BLaER1 treated with 17β-estradiol and CSF1 and Interleukin-3, amounts not matched to agents 10 nM and 100 nM (cell line): ENCODE measurements at regions not wholly inside any gene's neighbourhood (a gene's known extent, or its start where the extent isn't known, plus 50 kb on each side); places are given as distances from the start of the nearest gene placed in this dataset.

Experiments
- H3K27ac ChIP-seq, 11 experiments: shearing (Covaris generic); formaldehyde crosslinking; 2 replicates each; pipeline ENCODE4 v1.8.1; 2022
- H3K27me3 ChIP-seq, 11 experiments: shearing (Covaris generic); formaldehyde crosslinking; 2 replicates each; pipeline ENCODE4 v1.8.1; 2022
- H3K36me3 ChIP-seq, 11 experiments: shearing (Covaris generic); formaldehyde crosslinking; 2 replicates each; pipeline ENCODE4 v1.8.1; 2022
- H3K4me1 ChIP-seq, 10 experiments: shearing (Covaris generic); formaldehyde crosslinking; 2 replicates each; pipeline ENCODE4 v1.8.1; 2022
- H3K4me2 ChIP-seq, 11 experiments: shearing (Covaris generic); formaldehyde crosslinking; 2 replicates each; pipeline ENCODE4 v1.8.1; 2022
- H3K4me3 ChIP-seq, 10 experiments: shearing (Covaris generic); formaldehyde crosslinking; 2 replicates each; pipeline ENCODE4 v1.8.1; 2022
- H3K9ac ChIP-seq, 11 experiments: shearing (Covaris generic); formaldehyde crosslinking; 2 replicates each; pipeline ENCODE4 v1.8.1; 2022
- H3K9me3 ChIP-seq, 11 experiments: shearing (Covaris generic); formaldehyde crosslinking; replicated peaks in 1 of 11; 2 replicates each; pipeline ENCODE4 v1.8.1; 2022
- H4K20me1 ChIP-seq, 11 experiments: shearing (Covaris generic); formaldehyde crosslinking; 2 replicates each; pipeline ENCODE4 v1.8.1; 2022
- Cebpa-rat ChIP-seq, 11 experiments: shearing (Covaris generic); IDR thresholded peaks; 2 replicates each; pipeline ENCODE4 v1.8.1; 2022

- no peak for TF ChIP-seq Cebpa-rat (IDR thresholded peaks at IDR 0.05)
- H3K9ac ChIP-seq = no peak overlapping the region
Observed at GRCh38 chr20:11429889-11430519, 487.7 kb upstream of the BTBD3 start.

GRCh38 chr20:11430652-11431051, 487.0 kb upstream of the BTBD3 start:
- no peaks in the 10 kb centered on the region for H3K27me3 ChIP-seq
- H3K4me3 ChIP-seq = no peak overlapping the region
- no peak overlapping the region for H3K4me2 ChIP-seq
- H3K4me1 ChIP-seq = no peaks in the 10 kb centered on the region
- TF ChIP-seq Cebpa-rat (IDR thresholded peaks at IDR 0.05) = no peak
- H3K36me3 ChIP-seq = no peaks in the 10 kb centered on the region
- no peak overlapping the region for H3K9ac ChIP-seq
- H4K20me1 ChIP-seq = no peaks in the 10 kb centered on the region
- H3K27ac ChIP-seq = no peak overlapping the region
- H3K9me3 ChIP-seq = peaks cover 11 to 19% (median 14%) of the 10 kb centered on the region in 11 experiments

More at GRCh38 chr20:11429889-11430519, 487.7 kb upstream of the BTBD3 start:
- Histone ChIP-seq H3K4me2 (no peak overlapping the region), H4K20me1 (no peaks in the 10 kb centered on the region), H3K4me3 (no peak overlapping the region), H3K27me3 (no peaks in the 10 kb centered on the region), H3K9me3 (peaks cover 5 to 13% (median 8%) of the 10 kb centered on the region in 11 experiments), H3K36me3 (no peaks in the 10 kb centered on the region), H3K4me1 (no peaks in the 10 kb centered on the region), H3K27ac (no peak overlapping the region)

GRCh38 chr20:11431621-11432020, 486.1 kb upstream of the BTBD3 start:
- no peak overlapping the region for H3K27ac ChIP-seq
- H3K4me2 ChIP-seq = no peak overlapping the region
- TF ChIP-seq Cebpa-rat (IDR thresholded peaks at IDR 0.05) = no peak
- peaks cover 18 to 29% (median 23%) of the 10 kb centered on the region in 11 experiments for H3K9me3 ChIP-seq
- no peak overlapping the region for H3K9ac ChIP-seq
- no peaks in the 10 kb centered on the region for H3K27me3 ChIP-seq
- H3K4me3 ChIP-seq = no peak overlapping the region
- H3K36me3 ChIP-seq = no peaks in the 10 kb centered on the region
- H4K20me1 ChIP-seq = no peaks in the 10 kb centered on the region
- H3K4me1 ChIP-seq = peaks cover 0 to 6% (median 0%) of the 10 kb centered on the region in 10 experiments; a peak in 2 of 20 replicates

GRCh38 chr20:11432407-11432806, 485.3 kb upstream of the BTBD3 start:
- no peak for TF ChIP-seq Cebpa-rat (IDR thresholded peaks at IDR 0.05)

GRCh38 chr20:11436113-11436905, 481.4 kb upstream of the BTBD3 start:
- Histone ChIP-seq H3K9ac (no peak overlapping the region), H3K4me3 (no peak overlapping the region), H3K4me2 (0 out of 22 replicates have a peak overlapping the region, but pooled peaks of 1 of the 11 experiments have one; percentile 14), H3K27me3 (no peaks in the 10 kb centered on the region), H3K27ac (no peak overlapping the region), H3K9me3 (peaks cover 26 to 41% (median 34%) of the 10 kb centered on the region in 11 experiments), H4K20me1 (no peaks in the 10 kb centered on the region), H3K4me1 (peaks cover 0 to 11% (median 0%) of the 10 kb centered on the region in 10 experiments; a peak in 2 of 20 replicates), H3K36me3 (no peaks in the 10 kb centered on the region)
- TF ChIP-seq Cebpa-rat (IDR thresholded peaks at IDR 0.05) = no peak

More at GRCh38 chr20:11432407-11432806, 485.3 kb upstream of the BTBD3 start:
- peaks cover 23 to 37% (median 31%) of the 10 kb centered on the region in 11 experiments for H3K9me3 ChIP-seq
- H3K4me3 ChIP-seq = no peak overlapping the region
- H3K4me2 ChIP-seq = no peak overlapping the region
- no peaks in the 10 kb centered on the region for H3K27me3 ChIP-seq
- no peak overlapping the region for H3K9ac ChIP-seq
- no peaks in the 10 kb centered on the region for H4K20me1 ChIP-seq
- H3K4me1 ChIP-seq = peaks cover 0 to 11% (median 0%) of the 10 kb centered on the region in 10 experiments; a peak in 2 of 20 replicates
- H3K27ac ChIP-seq = no peak overlapping the region
- no peaks in the 10 kb centered on the region for H3K36me3 ChIP-seq

- H3K27me3 ChIP-seq = no peaks in the 10 kb centered on the region
- H3K4me1 ChIP-seq = peaks cover 0 to 11% (median 0%) of the 10 kb centered on the region in 10 experiments; a peak in 2 of 20 replicates
- TF ChIP-seq Cebpa-rat (IDR thresholded peaks at IDR 0.05) = no peak
- no peak overlapping the region for H3K4me3 ChIP-seq
- H3K27ac ChIP-seq = no peak overlapping the region
- H3K9me3 ChIP-seq = peaks cover 26 to 41% (median 34%) of the 10 kb centered on the region in 11 experiments
- H4K20me1 ChIP-seq = no peaks in the 10 kb centered on the region
- no peak overlapping the region for H3K4me2 ChIP-seq
- no peak overlapping the region for H3K9ac ChIP-seq
- no peaks in the 10 kb centered on the region for H3K36me3 ChIP-seq
Observed at GRCh38 chr20:11437090-11437489, 480.6 kb upstream of the BTBD3 start.

GRCh38 chr20:11437611-11438380, 479.9 kb upstream of the BTBD3 start:
- no peak overlapping the region for H3K4me3 ChIP-seq
- peaks cover 0 to 11% (median 0%) of the 10 kb centered on the region in 10 experiments; a peak in 2 of 20 replicates for H3K4me1 ChIP-seq
- H3K9me3 ChIP-seq = peaks cover 26 to 41% (median 34%) of the 10 kb centered on the region in 11 experiments
- H3K36me3 ChIP-seq = no peaks in the 10 kb centered on the region
- no peak overlapping the region for H3K4me2 ChIP-seq
- no peak overlapping the region for H3K27ac ChIP-seq
- H3K27me3 ChIP-seq = no peaks in the 10 kb centered on the region
- TF ChIP-seq Cebpa-rat (IDR thresholded peaks at IDR 0.05) = no peak
- no peak overlapping the region for H3K9ac ChIP-seq
- H4K20me1 ChIP-seq = no peaks in the 10 kb centered on the region

- H3K4me2 ChIP-seq = no peak overlapping the region
- peaks cover 26 to 41% (median 34%) of the 10 kb centered on the region in 11 experiments for H3K9me3 ChIP-seq
- no peak for TF ChIP-seq Cebpa-rat (IDR thresholded peaks at IDR 0.05)
- peaks cover 0 to 11% (median 0%) of the 10 kb centered on the region in 10 experiments; a peak in 2 of 20 replicates for H3K4me1 ChIP-seq
- no peaks in the 10 kb centered on the region for H3K27me3 ChIP-seq
- no peak overlapping the region for H3K27ac ChIP-seq
- no peaks in the 10 kb centered on the region for H3K36me3 ChIP-seq
- H3K4me3 ChIP-seq = no peak overlapping the region
- H3K9ac ChIP-seq = no peak overlapping the region
- H4K20me1 ChIP-seq = no peaks in the 10 kb centered on the region
Observed at GRCh38 chr20:11438412-11438811, 479.3 kb upstream of the BTBD3 start.
